ENCODE measurements at regions not wholly inside any gene's neighbourhood (a gene's known extent, or its start where the extent isn't known, plus 50 kb on each side); places are given as distances from the start of the nearest gene placed in this dataset.

- in situ Hi-C loops (cut with MboI; ENCODE audit: low sequenced_read_pairs, unreplicated experiment): no loop called here
- DNase-seq (ENCODE audit: low spot score): no peak
- TF ChIP-seq, protein P1, sequence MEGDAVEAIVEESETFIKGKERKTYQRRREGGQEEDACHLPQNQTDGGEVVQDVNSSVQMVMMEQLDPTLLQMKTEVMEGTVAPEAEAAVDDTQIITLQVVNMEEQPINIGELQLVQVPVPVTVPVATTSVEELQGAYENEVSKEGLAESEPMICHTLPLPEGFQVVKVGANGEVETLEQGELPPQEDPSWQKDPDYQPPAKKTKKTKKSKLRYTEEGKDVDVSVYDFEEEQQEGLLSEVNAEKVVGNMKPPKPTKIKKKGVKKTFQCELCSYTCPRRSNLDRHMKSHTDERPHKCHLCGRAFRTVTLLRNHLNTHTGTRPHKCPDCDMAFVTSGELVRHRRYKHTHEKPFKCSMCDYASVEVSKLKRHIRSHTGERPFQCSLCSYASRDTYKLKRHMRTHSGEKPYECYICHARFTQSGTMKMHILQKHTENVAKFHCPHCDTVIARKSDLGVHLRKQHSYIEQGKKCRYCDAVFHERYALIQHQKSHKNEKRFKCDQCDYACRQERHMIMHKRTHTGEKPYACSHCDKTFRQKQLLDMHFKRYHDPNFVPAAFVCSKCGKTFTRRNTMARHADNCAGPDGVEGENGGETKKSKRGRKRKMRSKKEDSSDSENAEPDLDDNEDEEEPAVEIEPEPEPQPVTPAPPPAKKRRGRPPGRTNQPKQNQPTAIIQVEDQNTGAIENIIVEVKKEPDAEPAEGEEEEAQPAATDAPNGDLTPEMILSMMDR (IDR thresholded peaks at IDR 0.05; ENCODE audit: borderline replicate concordance, control extremely low read depth, extremely low read depth, insufficient read depth, missing control alignments): no peak
Measured at GRCh38 chr10:78648256-78648860, 420.4 kb upstream of the ZMIZ1 start.

GRCh38 chr10:78649429-78649828 lies 419.3 kb upstream of the ZMIZ1 start:
- TF ChIP-seq, protein P1 (IDR thresholded peaks at IDR 0.05; ENCODE audit: borderline replicate concordance, control extremely low read depth, extremely low read depth, insufficient read depth, missing control alignments): no peak
- in situ Hi-C loops (cut with MboI; ENCODE audit: low sequenced_read_pairs, unreplicated experiment): no loop called here
- no peak for DNase-seq (ENCODE audit: low spot score)

DNA sequence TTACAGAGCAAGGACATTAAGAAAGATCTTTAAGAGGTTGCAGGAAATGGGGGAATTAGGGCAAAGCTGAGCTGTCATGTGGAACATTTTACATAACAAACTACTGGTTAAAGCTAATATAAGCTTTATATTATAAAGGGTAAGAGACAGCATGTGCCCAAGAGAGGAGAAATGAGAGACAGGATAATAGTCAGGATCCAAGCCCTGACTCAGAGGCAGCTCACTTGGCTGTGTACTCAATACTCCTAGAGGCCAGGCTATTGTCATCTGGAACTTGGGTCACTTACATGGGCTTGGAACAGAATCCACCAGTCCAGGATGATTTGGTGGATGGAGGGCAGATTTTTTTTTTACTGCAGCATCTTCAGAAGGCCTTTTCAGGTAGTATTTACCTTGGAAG lies 418.6 kb upstream of the ZMIZ1 start:
- TF ChIP-seq, protein P1 (IDR thresholded peaks at IDR 0.05; ENCODE audit: borderline replicate concordance, control extremely low read depth, extremely low read depth, insufficient read depth, missing control alignments): no peak
- in situ Hi-C loops (cut with MboI; ENCODE audit: low sequenced_read_pairs, unreplicated experiment): no loop called here
- DNase-seq (ENCODE audit: low spot score): no peak

- TF ChIP-seq, protein P1 (IDR thresholded peaks at IDR 0.05; ENCODE audit: borderline replicate concordance, control extremely low read depth, extremely low read depth, insufficient read depth, missing control alignments): no peak
- DNase-seq (ENCODE audit: low spot score): no peak
- in situ Hi-C loops (cut with MboI; ENCODE audit: low sequenced_read_pairs, unreplicated experiment): no loop called here
Measured at GRCh38 chr10:78651287-78651686, 417.5 kb upstream of the ZMIZ1 start.

- TF ChIP-seq, protein P1 (IDR thresholded peaks at IDR 0.05; ENCODE audit: borderline replicate concordance, control extremely low read depth, extremely low read depth, insufficient read depth, missing control alignments): no peak
- no peak for DNase-seq (ENCODE audit: low spot score)
- in situ Hi-C loops (cut with MboI; ENCODE audit: low sequenced_read_pairs, unreplicated experiment): no loop called here
Measured at GRCh38 chr10:78653555-78653954, 415.2 kb upstream of the ZMIZ1 start.

- in situ Hi-C loops (cut with MboI; ENCODE audit: low sequenced_read_pairs, unreplicated experiment): no loop called here
- TF ChIP-seq, protein P1 (IDR thresholded peaks at IDR 0.05; ENCODE audit: borderline replicate concordance, control extremely low read depth, extremely low read depth, insufficient read depth, missing control alignments): no peak
- no peak for DNase-seq (ENCODE audit: low spot score)
Measured at GRCh38 chr10:78654047-78654590, 414.6 kb upstream of the ZMIZ1 start.

Data from GM13976 (cell line).